GM10266 (cell line): ENCODE measurements at regions not wholly inside any gene's neighbourhood (a gene's known extent, or its start where the extent isn't known, plus 50 kb on each side); places are given as distances from the start of the nearest gene placed in this dataset.

Source experiments
- DNase-seq: peaks from one replicate; pipeline ENCODE4 v3.0.0; 2012; ENCODE audit errors: extremely low spot score
- TF ChIP-seq, protein P1 (sequence below): IDR thresholded peaks from 2 replicates; pipeline ENCODE4 v1.5.1; 2012; ENCODE audit warnings: mild to moderate bottlenecking, low read depth; ENCODE audit not compliant: control insufficient read depth, insufficient read depth; ENCODE audit errors: missing control alignments

DNA sequence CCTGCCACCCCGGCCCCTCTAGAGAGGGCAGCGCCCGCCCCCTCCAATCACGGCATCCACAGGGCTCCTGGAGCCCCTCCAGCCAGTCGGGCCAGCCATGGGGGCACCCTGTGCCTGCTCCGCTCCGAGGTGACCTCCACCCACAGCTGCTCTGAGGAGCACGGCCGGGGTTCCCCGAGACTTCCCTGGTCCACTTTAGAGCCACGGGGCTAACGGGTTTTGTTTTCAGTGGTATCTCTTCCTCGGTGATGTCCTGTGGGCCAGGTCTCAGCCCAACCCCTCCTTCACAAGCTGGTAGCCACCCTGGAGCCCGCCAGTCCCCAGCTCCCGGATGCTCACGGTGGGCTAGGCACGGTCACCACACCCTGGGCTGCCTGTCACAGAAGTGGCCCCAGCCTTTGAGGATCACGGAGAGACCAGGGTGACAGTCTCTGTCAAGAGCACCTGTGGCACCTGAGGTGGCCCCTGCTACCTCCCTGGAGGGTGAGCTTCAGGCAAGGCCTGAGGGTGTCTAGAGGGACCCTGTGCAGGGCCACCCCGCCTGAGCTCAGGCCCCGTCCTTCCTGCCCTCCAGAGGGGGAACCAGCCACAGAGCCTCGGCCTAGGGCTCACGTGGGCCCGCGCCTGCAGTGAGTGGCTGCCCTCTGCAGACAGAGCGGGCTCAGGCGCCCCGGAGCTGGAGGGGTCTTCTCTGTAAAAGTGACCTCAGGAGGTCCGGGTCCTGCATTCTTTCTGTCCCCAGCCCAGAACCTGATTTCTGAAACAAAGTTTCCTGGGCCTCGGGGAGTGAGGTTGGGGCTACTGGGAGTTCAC is 146.0 kb upstream of the C14orf180 start:
- TF ChIP-seq, protein P1, sequence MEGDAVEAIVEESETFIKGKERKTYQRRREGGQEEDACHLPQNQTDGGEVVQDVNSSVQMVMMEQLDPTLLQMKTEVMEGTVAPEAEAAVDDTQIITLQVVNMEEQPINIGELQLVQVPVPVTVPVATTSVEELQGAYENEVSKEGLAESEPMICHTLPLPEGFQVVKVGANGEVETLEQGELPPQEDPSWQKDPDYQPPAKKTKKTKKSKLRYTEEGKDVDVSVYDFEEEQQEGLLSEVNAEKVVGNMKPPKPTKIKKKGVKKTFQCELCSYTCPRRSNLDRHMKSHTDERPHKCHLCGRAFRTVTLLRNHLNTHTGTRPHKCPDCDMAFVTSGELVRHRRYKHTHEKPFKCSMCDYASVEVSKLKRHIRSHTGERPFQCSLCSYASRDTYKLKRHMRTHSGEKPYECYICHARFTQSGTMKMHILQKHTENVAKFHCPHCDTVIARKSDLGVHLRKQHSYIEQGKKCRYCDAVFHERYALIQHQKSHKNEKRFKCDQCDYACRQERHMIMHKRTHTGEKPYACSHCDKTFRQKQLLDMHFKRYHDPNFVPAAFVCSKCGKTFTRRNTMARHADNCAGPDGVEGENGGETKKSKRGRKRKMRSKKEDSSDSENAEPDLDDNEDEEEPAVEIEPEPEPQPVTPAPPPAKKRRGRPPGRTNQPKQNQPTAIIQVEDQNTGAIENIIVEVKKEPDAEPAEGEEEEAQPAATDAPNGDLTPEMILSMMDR, result no peak

DNA sequence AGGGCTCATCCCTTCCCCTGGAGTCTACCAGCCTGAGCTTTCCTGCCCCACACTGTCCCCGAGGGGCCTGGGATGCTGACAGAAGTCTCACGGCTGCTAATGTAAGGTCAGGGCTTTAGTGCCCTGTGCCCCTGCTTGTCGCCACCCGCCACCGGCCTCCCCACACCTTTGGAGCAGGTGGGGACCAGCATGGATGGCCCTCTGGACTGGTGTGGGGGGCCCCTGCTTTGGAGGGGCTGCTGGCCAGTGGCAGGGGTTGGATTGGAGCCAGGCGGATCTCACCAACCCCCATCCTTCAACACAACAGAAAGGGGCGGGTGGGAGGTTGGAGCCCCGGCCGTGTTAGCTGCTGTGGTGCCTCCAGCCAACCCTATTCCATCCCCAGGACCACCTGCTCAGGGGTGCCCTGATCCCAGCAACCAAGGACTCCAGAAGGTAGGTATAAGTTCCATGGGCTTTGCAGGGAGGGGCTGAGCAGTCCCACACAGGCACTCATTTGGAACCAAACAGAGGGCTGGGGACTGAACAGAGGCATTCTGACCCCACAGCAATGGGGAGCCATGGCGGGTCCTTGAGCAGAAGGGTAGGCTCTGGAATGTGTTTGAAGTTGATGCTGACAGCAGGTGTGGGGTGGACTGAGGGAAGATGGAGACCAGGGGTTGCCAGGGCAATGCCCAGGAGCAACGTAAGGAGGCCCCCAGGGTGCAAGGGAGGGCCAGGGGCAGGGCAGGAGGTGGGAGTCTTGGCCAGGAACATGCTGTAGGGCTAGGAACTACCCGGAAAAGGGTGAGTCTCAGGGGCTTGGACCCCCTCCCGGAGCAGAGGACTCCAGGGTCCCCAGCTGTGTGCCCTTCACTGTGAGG is 145.1 kb upstream of the C14orf180 start:
- DNase-seq, result peak; percentile 12

More for the DNA sequence above, 146.0 kb upstream of the C14orf180 start:
- DNase-seq, result peak; percentile 8

DNA sequence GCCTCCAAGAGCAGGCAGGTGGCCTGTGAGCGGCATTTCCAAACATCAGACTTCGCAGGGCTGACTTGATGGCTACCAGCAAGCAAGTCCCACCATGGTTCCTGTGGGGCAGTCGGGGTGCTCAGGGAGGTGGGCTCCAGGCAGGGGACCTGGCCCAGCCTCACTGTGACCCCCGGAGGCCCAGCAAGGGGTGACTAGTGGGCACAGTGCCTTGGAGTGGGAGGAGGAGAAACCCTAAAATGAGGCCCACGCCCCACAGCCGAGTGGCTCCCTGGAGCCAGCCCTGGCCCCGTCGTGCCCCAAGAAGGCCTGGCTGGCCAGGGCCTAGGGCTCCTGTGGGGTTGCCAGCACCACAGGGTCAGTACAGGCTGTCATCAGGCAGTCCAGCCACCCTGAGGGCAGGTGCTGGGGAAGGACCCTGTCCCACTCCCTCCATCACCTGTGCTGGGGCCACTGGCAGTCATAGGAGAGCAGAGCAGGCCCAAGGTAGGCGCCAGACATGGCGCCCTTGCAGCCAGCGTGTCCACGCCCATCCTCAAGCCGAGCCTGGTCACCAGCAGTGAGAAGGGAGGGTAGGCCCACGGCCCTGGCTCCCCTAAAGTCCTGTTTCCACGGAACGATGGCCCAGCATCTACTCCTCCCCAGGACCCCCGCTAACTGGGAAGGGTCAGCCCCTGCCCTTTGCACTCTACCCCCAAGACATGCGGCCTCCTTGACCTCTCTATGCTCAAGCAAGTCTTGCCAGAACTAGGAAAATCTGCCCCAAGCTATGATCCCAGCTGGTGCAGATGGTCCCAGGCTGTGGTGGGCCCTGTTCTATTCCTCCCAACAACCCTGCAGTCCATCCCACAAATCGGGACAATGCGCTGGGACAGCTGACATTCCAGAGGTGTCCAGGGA is 144.2 kb upstream of the C14orf180 start:
- TF ChIP-seq, protein P1, result no peak

More for the DNA sequence above, 145.1 kb upstream of the C14orf180 start:
- TF ChIP-seq, protein P1, result no peak

DNA sequence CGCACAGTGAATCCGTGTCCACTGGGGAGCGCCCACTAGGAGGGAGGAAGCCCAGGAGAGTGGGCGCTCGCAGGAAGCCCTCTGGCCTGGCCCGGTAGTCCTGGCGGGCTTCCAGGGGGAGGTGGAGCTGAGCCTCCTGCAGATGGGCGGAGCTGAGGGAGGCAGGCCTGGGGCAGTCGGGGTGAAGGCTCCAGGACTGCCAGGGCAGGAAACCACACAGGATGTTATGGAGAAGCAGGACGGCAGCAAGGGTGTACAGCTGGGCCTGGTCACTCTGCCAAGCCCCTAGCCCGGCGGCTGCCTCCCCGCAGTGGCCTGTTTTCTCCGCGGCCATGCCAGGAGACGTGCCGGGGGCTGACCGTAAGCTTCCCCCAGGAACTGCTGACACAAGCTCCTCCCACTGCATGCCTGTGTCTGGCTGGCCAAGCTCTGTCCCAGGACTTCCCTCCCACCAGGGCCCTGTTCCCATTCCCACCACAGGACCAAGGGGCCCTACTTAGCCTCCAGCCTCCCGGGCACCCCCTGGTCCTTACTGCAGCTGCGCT is 143.4 kb upstream of the C14orf180 start:
- DNase-seq, result peak; percentile 24
- TF ChIP-seq, protein P1, result no peak

More for the DNA sequence above, 144.2 kb upstream of the C14orf180 start:
- peak; percentile 9 for DNase-seq

DNA sequence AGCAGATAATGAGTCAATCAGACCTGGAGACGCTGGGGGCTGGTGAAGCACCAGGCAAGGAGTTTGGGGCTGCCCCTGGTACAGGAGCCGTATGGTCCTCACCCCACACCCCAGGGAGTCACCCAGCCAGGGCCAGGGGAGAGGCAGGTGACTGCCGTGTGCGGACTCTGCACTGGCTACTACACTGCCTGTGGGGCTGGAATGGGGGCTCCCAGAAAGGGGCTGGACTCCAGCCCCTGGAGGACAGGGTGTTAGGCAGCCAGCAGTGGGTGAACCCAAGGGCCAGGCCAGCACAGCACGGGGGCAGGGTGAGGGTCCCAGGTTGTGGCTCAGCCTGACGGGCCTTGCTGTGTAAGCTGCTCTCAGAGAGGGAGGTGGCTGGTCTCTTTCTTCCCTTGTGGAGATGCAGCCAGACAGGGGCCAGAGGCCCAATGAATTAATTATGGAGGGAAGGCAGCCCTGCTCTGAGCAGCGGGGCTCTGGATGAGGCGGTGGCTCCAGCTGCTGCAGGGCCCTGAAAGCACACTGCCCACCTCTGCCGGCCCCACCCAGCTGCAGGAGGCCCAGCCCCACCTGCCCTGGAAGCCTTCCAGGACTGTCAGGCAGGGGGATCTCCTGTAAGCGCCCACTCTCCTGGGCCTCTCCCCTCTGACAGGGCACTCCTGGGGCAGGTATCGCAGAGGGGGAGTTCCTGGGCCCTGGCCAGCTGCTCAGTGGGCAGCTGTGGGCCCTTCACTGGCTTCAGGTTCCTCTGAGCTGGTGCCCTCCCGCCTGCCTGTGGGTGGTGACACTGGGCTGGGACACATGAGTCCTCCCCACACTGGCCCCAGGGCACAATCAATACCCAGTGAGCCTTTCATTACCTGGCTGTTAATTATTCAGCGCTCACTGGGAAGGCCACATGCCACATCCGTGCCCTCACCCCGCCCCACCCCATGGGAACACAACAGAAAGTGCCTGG is 142.5 kb upstream of the C14orf180 start:
- DNase-seq, result peak; percentile 7
- TF ChIP-seq, protein P1, result no peak
